Peyer's patch (tissue), 4 donors: ENCODE measurements at regions not wholly inside any gene's neighbourhood (a gene's known extent, or its start where the extent isn't known, plus 50 kb on each side); places are given as distances from the start of the nearest gene placed in this dataset.

Source experiments
- POLR2A ChIP-seq, 2 donors: fragments of 450-650 bp; IDR thresholded peaks; one replicate each; pipeline ENCODE4 v1.5.1; 2017; ENCODE audit warnings: antibody characterized with exemption in 2 of 2, mild to moderate bottlenecking in 2 of 2, moderate library complexity in 2 of 2
- TF ChIP-seq, protein P1 (sequence below), 6 experiments: fragments of 450-650 bp in 4 of 6; fragments of 200-600 bp in 2 of 6; sonication (generic) in 1 of 6; IDR thresholded peaks; one replicate each; pipeline ENCODE4 v1.5.1; 2017 to 2019; ENCODE audit warnings: antibody characterized with exemption in 6 of 6, mild to moderate bottlenecking in 3 of 6, moderate library complexity in 1 of 6

DNA sequence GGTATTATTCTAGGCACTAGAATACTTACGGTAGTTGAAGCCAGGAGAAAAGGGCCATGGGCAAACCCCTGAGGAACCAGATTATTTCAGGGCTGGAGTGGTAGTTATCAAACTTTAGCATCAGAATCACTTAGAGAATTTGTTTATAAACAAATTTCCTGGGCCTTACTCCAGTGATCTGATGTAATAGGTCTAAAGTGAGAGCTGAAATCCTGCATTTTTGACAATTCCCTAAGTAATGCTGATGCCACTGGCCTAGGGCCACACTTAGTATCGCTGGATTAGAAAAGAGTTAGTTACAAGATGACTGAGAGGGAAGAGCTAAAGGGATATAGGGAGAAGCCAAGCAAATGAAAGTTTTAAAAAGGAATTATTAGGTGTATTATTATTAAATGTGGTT is 412.5 kb upstream of the THRB start:
- TF ChIP-seq, protein P1, sequence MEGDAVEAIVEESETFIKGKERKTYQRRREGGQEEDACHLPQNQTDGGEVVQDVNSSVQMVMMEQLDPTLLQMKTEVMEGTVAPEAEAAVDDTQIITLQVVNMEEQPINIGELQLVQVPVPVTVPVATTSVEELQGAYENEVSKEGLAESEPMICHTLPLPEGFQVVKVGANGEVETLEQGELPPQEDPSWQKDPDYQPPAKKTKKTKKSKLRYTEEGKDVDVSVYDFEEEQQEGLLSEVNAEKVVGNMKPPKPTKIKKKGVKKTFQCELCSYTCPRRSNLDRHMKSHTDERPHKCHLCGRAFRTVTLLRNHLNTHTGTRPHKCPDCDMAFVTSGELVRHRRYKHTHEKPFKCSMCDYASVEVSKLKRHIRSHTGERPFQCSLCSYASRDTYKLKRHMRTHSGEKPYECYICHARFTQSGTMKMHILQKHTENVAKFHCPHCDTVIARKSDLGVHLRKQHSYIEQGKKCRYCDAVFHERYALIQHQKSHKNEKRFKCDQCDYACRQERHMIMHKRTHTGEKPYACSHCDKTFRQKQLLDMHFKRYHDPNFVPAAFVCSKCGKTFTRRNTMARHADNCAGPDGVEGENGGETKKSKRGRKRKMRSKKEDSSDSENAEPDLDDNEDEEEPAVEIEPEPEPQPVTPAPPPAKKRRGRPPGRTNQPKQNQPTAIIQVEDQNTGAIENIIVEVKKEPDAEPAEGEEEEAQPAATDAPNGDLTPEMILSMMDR (IDR thresholded peaks at IDR 0.05): no peak
- TF ChIP-seq POLR2A (IDR thresholded peaks at IDR 0.05): no peak
